ENCODE measurements at regions not wholly inside any gene's neighbourhood (a gene's known extent, or its start where the extent isn't known, plus 50 kb on each side); places are given as distances from the start of the nearest gene placed in this dataset.

- TF ChIP-seq POLR2A (IDR thresholded peaks at IDR 0.05; ENCODE audit: low read depth, low read length), result no peak
- TF ChIP-seq TAF1 (IDR thresholded peaks at IDR 0.05; ENCODE audit: low read depth, low read length), result no peak
These were observed 203.2 kb downstream of the CASP12 start for GRCh38 chr11:104695065-104695463.

Measured in GM12891 (cell line).